ENCODE measurements at regions not wholly inside any gene's neighbourhood (a gene's known extent, or its start where the extent isn't known, plus 50 kb on each side); places are given as distances from the start of the nearest gene placed in this dataset.

GRCh38 chr20:58094698-58095097, 133.8 kb downstream of the ANKRD60 start:
- BruUV-seq (replicated peaks), result no TSS peak
- H3K9me3 ChIP-seq (replicated peaks; ENCODE audit: control insufficient read depth, insufficient read depth, low read length), result no peaks in the 10 kb centered on the region
- no peak overlapping the region for H3K4me3 ChIP-seq (replicated peaks in 1 of 3; ENCODE audit: insufficient read depth in 1 of 3, low read depth in 1 of 3, low read length in 3 of 3)
- H3K4me1 ChIP-seq (ENCODE audit: control insufficient read depth, extremely low read depth, insufficient read depth, low read length), result no peaks in the 10 kb centered on the region
- intact Hi-C loops (cut with micrococcal nuclease), result no loop called here
- no peak overlapping the region for H3K9ac ChIP-seq (replicated peaks; ENCODE audit: extremely low read depth, insufficient read depth, low read length)
- ChIA-PET POLR2A (no interaction called here), CTCF (no interaction called here)
- dilution Hi-C loops (cut with MboI; ENCODE audit: extremely low pct_ligation_motif_present, low sequenced_read_pairs), result loop anchor here (25.0 kb wide), 1 partner anchor 457 kb away; no protein-coding TSS in a partner anchor
- no peak for FAIRE-seq
- no peaks in the 10 kb centered on the region for H4K20me1 ChIP-seq (replicated peaks; ENCODE audit: control insufficient read depth, extremely low read depth, insufficient read depth, low read length)
- H3K36me3 ChIP-seq (ENCODE audit: control insufficient read depth in 2 of 2, extremely low read depth in 1 of 2, insufficient read depth in 2 of 2, low read length in 2 of 2), result no peaks in the 10 kb centered on the region
- H3K4me2 ChIP-seq (ENCODE audit: insufficient read depth, low read length), result no peak overlapping the region
- no peak overlapping the region for H3K27ac ChIP-seq (ENCODE audit: insufficient read depth, low read depth, low read length)
- H3K79me2 ChIP-seq (ENCODE audit: control insufficient read depth, insufficient read depth, low read length), result no peaks in the 10 kb centered on the region
- peaks cover 0 to 5% of the 10 kb centered on the region in 2 experiments for H3K27me3 ChIP-seq (ENCODE audit: control insufficient read depth in 2 of 2, insufficient read depth in 2 of 2, low read length in 2 of 2)
- H2AFZ ChIP-seq (ENCODE audit: low read depth, low read length), result no peak overlapping the region
- DNase-seq (ENCODE audit: low read depth, low spot score), result no peak
- TF ChIP-seq EZH2 (IDR thresholded peaks at IDR 0.05; ENCODE audit: borderline replicate concordance, low read depth, low read length, severe bottlenecking) (no peak), POLR2AphosphoS5 (IDR thresholded peaks at IDR 0.05; ENCODE audit: insufficient read depth, low read depth, low read length) (no peak), MYC (IDR thresholded peaks at IDR 0.05; ENCODE audit: low read depth, low read length) (no peak), JUN (IDR thresholded peaks at IDR 0.05; ENCODE audit: borderline replicate concordance, insufficient read depth, insufficient read length, low read depth) (no peak), FOS (IDR thresholded peaks at IDR 0.05; ENCODE audit: borderline replicate concordance, insufficient read depth, low read length) (no peak), POLR2A (IDR thresholded peaks at IDR 0.05; ENCODE audit: low read depth, low read length) (no peak), CTCF (IDR thresholded peaks at IDR 0.05; ENCODE audit: extremely low read depth in 1 of 2, insufficient read depth in 1 of 2, low read depth in 1 of 2, low read length in 2 of 2) (no peak), GATA2 (IDR thresholded peaks at IDR 0.05; ENCODE audit: insufficient read depth, insufficient read length, low read depth, low read length) (no peak)
- TF ChIP-seq, protein P1, sequence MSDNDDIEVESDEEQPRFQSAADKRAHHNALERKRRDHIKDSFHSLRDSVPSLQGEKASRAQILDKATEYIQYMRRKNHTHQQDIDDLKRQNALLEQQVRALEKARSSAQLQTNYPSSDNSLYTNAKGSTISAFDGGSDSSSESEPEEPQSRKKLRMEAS (IDR thresholded peaks at IDR 0.05; ENCODE audit: insufficient read depth, insufficient read length), result no peak
- no peaks in the 10 kb centered on the region for H3K9me1 ChIP-seq (replicated peaks; ENCODE audit: control insufficient read depth, extremely low read depth, insufficient read depth, low read length)
